ENCODE measurements at regions not wholly inside any gene's neighbourhood (a gene's known extent, or its start where the extent isn't known, plus 50 kb on each side); places are given as distances from the start of the nearest gene placed in this dataset.

DNA sequence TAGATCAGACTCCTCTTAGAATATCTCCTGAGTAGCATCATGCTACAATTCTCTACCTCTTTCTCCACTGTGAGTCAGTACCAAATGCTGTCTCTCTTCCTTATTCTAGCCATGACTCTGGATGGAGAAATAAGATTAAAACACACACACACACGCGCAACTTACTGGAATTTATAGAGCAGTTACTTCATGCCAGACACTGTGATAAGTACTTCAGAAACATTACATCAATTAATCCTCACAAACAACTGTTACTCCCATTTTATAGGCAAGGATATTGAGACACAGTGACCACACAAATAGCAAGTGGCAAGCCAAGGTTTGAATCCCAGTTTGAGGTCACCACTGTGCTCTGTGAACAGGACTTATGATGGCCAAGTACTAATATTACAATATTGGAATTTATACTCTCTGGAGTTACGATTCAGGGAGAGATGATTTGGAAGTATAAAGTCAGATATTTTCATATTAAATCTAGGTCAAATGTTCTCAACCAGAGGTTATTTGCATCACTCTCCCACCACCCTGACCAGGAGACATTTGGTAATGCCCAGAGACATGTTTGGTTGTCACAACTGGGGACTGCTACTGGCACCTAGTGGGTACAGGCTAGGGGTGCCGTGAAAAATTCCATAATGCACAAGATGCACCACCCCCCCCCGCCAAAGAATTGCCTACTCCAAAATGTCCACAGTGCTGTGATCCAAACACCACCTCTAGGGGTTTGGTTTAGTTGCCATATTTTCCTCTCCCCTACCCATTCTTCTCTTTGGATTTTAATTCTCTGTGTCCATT lies 221.6 kb downstream of the LTN1 start:
- no peaks in the 10 kb centered on the region for H3K79me2 ChIP-seq (ENCODE audit: control insufficient read depth, insufficient read depth, low read length)
- ChIA-PET POLR2A (no interaction called here), CTCF (ENCODE audit: low intra/inter-chr PET ratio) (no interaction called here)
- in situ Hi-C loops (cut with MboI): no loop called here
- no peak overlapping the region for H3K4me2 ChIP-seq (ENCODE audit: insufficient read depth, low read length)
- no TSS peak for BruUV-seq (replicated peaks)
- WGBS (ENCODE audit: insufficient coverage, low coverage, missing lambda C conversion rate): under 1% methylated on average over 5 of the region's 5 CpGs
- intact Hi-C loops (cut with micrococcal nuclease): no loop called here
- no peak overlapping the region for H3K4me3 ChIP-seq
- H3K9me1 ChIP-seq (ENCODE audit: control insufficient read depth, insufficient read depth, low read length): no peaks in the 10 kb centered on the region
- H3K4me1 ChIP-seq (replicated peaks in 1 of 2; ENCODE audit: control insufficient read depth in 2 of 2, insufficient read depth in 2 of 2, low read length in 2 of 2): no peaks in the 10 kb centered on the region
- no peak for ATAC-seq
- no peak for DNase-seq (ENCODE audit: extremely low read depth in 1 of 4, low spot score in 3 of 4)
- no peaks in the 10 kb centered on the region for H3K36me3 ChIP-seq (ENCODE audit: control insufficient read depth, insufficient read depth, low read length)
- FAIRE-seq: no peak
- H3K9ac ChIP-seq (ENCODE audit: insufficient read depth in 1 of 2, low read depth in 2 of 2, low read length in 2 of 2): no peak overlapping the region
- H3K27me3 ChIP-seq (ENCODE audit: control insufficient read depth in 2 of 2, insufficient read depth in 2 of 2, low read length in 2 of 2): no peaks in the 10 kb centered on the region
- H2AFZ ChIP-seq (ENCODE audit: low read depth, low read length): no peak overlapping the region
- no peaks in the 10 kb centered on the region for H3K9me3 ChIP-seq (replicated peaks; ENCODE audit: control insufficient read depth, insufficient read depth, low read depth, low read length)
- TF ChIP-seq ZNF57 (CRISPR knock-in tag; IDR thresholded peaks at IDR 0.05): no peak
- TF ChIP-seq ZNF830 (CRISPR knock-in tag; IDR thresholded peaks at IDR 0.05): no peak
- TF ChIP-seq FOXK1 (CRISPR knock-in tag; IDR thresholded peaks at IDR 0.05; ENCODE audit: borderline replicate concordance): no peak
- TF ChIP-seq ZNF280B (CRISPR knock-in tag; IDR thresholded peaks at IDR 0.05): no peak
- TF ChIP-seq ESRRB (CRISPR knock-in tag; IDR thresholded peaks at IDR 0.05; ENCODE audit: borderline replicate concordance): no peak
- no peak for TF ChIP-seq TFE3 (CRISPR knock-in tag; IDR thresholded peaks at IDR 0.05)
- no peak for TF ChIP-seq ZNF780A (CRISPR knock-in tag; IDR thresholded peaks at IDR 0.05)
- TF ChIP-seq ELF4 (CRISPR knock-in tag; IDR thresholded peaks at IDR 0.05): no peak
- no peak for TF ChIP-seq MAFF (IDR thresholded peaks at IDR 0.05; ENCODE audit: low read length)
- TF ChIP-seq ZNF79 (CRISPR knock-in tag; IDR thresholded peaks at IDR 0.05; ENCODE audit: low read depth): no peak
- no peak for TF ChIP-seq ZFX (CRISPR knock-in tag; IDR thresholded peaks at IDR 0.05)
- no peak for TF ChIP-seq CAMTA2 (CRISPR knock-in tag; conservative IDR thresholded peaks at IDR 0.05)
- no peaks in the 10 kb centered on the region for H4K20me1 ChIP-seq (replicated peaks; ENCODE audit: control insufficient read depth, insufficient read depth, low read length)
- no peak overlapping the region for H3K27ac ChIP-seq (ENCODE audit: extremely low read depth, low read depth, low read length)
